GM18507 (cell line): ENCODE measurements at regions not wholly inside any gene's neighbourhood (a gene's known extent, or its start where the extent isn't known, plus 50 kb on each side); places are given as distances from the start of the nearest gene placed in this dataset.
A peak's percentile ranks its signal among the peaks of the same experiment; 100 is the strongest.
"Not testable (repeated sequence)": the region's sequence is repeated elsewhere in the genome, so short reads cannot be mapped to it uniquely, and the experiment has no call there.

Experiments used
- DNase-seq: peaks from one replicate; pipeline ENCODE4 v3.0.0; 2011; ENCODE audit warnings: low read depth; ENCODE audit not compliant: insufficient read length; ENCODE audit errors: extremely low spot score
- FAIRE-seq: peaks from 2 replicates; lab custom pipeline; 2011; peaks lifted over from hg19 to GRCh38; lab: Jason Lieb, UNC

DNA sequence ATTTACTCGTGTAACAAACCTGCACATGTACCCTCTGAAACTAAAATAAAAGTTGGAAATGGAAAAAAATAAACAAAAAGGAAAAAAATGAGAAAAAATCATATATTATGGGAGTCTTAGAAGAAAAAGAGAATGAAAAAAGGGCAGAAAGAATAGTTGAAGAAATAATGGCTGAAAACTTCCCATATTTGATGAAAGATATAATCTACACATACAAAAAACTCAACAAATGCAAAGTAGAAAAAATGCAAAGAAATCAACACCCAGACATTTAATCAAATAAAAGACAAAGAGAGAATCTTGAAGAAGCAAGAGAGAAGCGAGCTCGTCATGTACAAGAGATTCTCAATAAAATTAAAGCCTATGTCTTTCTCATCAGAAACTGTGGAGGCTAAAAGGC is 73.8 kb downstream of the SLC25A46 start:
- FAIRE-seq (no peak), DNase-seq (no peak)

DNA sequence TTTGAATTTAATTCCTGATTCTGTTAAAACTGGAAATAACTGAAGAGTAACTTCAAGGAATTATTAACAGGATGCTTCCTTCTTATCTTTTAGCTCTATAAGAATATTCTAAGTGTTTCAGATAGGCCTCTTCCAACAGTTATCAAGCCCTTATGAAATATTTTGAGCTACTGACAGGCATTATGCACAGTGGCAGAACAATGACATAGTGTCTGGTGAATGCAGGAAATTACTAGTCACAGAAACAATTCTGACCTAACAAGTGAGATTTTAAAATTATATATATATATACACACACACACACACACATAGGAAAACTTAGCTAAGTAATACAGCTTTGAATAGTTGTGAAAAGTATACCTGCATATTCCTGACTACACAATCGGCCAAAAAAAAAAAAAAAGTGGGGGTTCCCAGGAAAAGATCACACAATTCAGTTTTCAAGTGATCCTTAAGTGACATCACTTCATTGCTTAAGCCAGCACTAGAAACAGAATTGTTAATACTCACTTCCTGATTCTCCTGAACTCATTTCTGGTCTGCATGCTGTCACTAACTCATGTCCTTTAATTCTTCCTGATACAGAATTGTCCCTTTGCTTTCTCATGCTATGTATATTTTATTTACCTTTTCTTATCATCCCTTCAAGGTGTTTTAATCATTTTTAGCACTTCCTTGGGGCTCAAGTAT is 77.3 kb downstream of the SLC25A46 start:
- FAIRE-seq (no peak), DNase-seq (no peak)

DNA sequence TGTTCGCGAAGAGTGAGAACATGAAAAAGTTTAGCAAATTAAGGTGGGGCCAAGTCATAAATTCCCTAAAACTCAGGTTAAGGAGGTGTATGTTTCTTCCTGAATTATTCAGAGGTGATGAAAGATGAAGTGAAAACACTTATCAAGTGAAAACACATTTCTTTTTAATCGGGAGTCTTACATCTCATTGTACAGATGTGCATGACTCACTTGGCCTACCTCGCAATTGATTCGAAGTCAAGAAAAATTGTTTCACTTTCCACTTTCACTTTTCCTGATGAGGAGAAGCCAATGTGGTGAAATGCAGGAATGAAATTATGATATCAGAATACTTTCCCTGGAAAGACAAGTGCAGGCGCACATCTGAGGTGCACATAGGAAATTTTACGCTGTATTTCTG is 78.7 kb downstream of the SLC25A46 start:
- DNase-seq (no peak), FAIRE-seq (no peak)

DNA sequence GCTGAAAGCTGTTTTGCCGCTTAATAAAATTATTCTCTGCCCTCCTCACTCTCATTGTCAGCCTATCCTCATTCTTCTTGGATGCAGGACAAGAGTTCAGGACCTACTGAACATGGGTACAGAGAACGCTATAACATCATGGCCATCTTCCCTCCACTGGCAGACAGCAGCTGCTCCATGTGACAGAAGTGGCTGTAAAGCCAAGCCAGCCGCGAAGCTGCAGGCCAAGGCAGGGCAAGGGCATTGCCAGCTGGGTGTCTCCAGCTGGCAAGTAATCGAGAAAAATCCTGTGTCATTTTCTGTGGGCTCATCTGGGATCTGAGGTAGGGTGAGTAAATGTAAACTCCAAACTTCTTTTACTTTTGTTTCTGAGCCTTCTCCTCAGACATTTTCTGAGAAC is 84.8 kb downstream of the SLC25A46 start:
- FAIRE-seq (no peak), DNase-seq (no peak)

DNA sequence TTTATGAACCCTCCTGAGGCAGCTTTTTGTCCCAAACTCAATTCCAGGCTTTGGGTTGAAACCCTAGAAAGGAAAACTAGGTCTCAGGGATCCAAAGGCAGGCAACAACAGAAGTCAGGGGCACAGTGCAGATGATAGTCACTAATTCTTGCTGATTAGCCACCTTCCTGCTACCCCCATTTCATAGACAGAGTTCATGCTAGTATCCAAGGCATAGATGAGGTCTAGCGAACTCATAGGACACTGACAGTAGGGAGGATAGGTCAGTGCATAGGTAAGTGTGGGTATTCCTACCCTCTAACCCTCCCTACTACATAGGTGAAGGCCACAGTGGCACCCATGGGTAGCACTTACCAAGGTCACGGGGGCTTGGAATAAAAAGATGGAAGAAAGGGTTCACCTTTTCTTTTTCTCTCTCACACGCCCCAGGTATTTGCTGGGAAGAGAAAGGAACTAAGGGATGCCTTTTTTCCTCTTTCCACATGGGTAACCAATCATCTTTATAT is 86.2 kb downstream of the SLC25A46 start:
- DNase-seq, result no peak

DNA sequence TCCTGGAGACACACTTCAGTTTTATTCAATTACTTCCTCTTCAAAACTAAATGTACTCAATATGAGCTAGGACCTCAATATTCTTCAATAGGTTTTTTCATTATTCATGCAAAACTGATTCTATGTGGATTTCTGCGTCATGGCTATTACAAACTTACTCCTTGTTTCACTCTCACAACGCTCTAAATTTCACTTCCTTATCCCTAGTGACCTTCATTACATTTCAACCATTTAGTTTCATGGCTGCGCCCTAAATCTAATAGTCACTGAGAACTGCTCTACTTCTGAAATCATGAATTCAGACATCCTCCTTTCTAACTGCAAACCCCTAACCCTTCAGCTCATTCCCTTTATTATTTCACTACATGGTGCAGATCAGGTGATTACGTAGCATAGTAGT is 93.9 kb downstream of the SLC25A46 start:
- FAIRE-seq (no peak), DNase-seq (no peak)

More for the DNA sequence above, 86.2 kb downstream of the SLC25A46 start:
- FAIRE-seq, result no peak

DNA sequence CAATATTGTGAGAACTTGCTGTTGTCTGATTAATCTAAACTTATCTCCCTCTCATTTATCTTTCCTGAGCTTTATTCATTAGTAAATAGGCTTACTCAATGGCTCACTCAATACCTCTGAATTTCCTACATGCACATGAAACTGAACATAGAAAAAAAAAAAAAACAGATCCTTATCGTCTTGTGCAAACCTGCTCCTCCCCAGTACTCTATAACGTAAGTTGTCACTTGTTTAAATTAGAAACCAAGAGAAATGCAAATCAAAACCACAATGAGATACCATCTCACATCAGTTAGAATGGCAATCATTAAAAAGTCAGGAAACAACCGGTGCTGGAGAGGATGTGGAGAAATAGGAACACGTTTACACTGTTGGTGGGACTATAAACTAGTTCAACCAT is 96.1 kb downstream of the SLC25A46 start:
- not testable (repeated sequence) for FAIRE-seq, DNase-seq

DNA sequence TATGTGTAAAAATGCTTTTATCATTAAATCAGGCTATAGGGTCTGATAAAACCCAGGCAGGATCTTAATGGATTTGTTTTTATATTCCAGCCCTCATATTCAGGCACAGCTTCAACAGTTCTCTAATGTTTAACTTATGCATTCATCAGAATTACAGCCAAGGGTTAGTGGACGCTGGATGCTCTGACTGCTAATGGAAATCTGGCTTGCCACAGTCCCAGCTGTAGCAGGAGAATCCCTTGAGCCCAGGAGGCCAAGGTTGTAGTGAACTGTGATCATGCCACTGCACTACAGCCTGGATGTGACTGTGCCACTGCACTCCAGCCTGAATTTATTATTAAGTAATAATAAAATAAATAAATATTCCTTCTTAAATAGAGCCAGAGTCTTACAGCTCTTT is 98.0 kb downstream of the SLC25A46 start:
- DNase-seq (no peak), FAIRE-seq (no peak)

DNA sequence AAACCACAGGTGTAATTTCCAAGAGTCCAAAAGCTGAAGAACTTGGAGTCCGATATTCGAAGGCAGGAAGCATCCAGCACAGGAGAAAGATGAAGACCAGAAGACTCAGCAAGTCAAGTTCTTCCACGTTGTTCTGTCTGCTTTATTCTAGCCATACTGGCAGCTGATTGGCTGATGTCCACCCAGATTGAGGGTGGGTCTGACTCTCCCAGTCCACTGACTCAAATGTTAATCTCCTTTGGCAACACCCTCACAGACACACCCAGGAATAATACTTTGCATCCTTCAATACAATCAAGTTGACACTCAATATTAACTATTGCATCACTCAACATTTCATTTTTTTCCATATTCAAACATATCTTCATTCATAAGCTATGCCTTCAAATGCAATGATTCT is 99.5 kb downstream of the SLC25A46 start:
- DNase-seq, FAIRE-seq: not testable (repeated sequence)

DNA sequence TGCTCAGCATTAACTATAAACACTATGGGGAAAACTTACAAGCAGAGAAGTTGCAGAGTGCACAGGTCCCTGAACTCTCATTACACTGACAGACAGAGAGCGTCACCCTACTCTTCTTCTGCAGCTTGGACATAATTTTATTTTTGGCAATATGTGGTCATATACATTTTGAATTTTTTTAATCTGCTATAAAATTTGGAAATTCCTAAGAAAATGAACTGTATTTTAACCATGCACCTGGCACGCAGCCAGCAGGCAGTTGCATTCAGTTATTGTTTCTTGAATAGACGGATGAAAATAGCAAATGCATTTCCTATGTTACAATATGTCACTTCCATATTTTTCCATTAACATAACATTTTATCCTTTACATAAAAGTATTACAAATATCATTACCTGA is 100.2 kb downstream of the SLC25A46 start:
- FAIRE-seq (no peak), DNase-seq (no peak)

DNA sequence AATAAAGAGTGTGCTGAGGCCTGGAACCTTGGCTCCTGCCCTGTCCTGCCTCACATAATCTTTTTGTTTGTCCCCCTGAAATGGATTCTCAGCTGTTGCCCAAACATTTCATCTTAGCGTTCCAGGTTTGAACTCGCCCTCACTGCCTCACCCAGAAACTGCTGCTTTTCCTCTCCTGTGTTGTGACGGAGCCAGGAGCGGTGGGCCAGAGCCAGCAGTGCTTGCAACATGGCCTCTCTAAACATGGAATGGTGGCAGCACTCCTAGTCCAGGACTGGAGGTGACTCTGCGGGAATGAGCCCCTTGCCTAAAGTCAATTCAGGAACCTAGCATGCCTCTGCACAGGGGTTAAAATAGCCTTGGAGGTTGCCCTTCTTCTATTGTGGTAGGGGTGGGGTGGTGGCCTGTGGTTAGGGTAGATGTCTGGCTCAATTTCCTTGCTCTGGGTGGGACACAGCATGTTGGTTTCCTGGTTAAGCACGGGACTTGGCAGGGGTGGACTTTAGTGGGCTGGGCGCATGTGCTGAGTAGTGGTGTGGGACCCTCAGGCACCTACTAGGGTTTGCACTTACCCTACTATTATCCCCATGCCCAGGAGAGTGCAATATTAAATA is 101.6 kb downstream of the SLC25A46 start:
- FAIRE-seq (no peak), DNase-seq (no peak)

DNA sequence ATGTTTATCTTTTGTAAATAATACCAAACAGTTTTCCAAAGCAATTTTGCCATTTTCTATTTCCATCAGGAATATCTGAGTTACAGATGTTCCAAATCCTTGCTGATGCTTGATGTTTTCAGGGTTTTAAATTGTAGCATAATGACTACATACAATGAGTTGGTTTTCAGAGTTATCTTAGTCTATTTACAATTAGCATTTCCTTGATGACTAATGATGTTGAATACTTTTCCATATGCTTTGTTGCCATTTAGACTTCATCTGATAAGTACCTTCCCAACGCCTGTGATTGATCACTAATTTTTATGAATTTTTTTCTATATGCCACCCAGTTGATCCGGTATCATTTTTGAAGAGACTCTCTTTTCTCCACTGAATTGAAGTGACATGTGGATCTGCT is 102.3 kb downstream of the SLC25A46 start:
- no peak for DNase-seq
- FAIRE-seq, result no peak

DNA sequence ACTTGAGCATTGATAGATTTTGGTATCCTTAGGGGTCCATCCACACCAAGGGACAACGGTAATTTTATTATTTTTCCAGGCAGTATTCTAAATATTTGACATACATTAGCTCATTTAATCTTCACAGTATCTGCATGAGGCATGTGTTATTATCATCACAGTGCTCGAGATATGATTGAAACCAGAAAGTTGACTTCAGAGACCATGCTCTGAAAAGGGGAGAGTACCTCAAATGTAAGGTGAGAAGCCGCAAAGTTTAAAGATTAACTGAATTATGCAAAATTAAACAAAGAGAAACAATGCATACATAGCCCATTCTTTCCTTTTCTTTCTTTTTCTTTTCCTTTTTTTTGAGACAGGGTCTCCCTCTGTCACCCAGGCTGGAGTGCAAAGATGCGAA is 104.1 kb downstream of the SLC25A46 start:
- no peak for DNase-seq
- no peak for FAIRE-seq

DNA sequence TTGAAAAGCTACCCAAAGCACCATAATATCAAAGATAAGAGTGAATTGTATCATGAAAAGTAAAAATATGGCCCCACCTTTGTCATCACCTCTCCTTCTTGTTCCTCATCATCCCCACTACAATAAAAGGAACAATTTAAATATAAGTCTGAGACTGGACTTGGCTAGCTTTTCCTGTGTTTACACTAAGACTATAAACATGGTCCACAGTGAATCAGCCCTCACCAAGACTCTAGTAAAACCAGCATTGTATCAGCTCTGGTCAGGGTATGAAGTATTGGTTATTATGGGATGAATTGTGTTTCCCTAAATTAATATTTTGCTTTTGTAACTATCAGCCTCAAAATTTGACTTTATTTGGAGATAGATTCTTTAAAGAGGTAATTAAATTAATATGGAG is 105.4 kb downstream of the SLC25A46 start:
- FAIRE-seq, result no peak
- DNase-seq, result no peak

DNA sequence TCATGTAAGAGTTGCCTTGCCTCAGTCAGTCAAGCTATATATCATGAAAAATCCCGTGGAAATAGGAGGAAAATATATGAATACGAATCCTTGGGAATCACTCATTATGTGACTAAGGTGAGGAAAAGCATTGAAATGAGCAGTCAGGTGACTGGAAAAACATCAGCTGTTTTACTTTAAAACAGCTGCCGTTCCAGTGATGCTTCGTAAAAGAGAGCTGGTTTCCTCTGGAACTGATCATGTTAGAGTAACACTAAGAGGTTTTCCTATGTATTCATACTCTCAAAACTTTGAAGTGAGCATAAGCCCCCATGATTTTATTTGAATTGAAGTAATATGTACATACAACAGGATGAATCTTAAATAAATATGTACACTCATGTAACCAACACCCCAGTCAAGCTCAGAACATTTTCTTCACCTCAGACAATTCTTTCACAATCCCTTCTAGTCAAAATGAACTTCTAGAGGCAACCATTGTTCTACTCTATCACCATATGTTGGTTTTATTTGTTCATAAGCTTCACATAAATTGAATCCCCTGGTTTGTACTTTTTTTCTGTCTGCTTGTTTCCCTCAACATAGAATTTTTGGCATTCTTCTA is 107.7 kb downstream of the SLC25A46 start:
- DNase-seq (no peak), FAIRE-seq (no peak)

DNA sequence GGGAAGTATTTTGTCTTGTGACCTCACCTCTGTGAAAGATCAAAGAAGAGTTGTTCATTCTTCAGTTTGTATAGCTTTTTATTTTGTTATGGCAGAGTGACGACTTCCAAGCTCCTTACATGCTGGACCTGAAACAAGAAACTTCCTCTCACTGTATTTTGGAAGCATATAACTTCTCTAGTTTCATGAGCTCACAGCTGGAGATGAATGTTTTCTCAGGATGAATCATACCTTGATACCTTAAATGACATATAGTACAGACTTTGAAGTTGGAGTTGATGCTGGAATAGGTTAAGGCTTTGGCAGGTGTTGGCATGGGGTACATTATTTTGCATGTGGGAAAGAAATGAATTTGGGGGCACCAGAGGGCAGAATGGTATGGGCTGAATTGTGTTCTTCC is 112.5 kb downstream of the SLC25A46 start:
- FAIRE-seq (no peak), DNase-seq (no peak)

DNA sequence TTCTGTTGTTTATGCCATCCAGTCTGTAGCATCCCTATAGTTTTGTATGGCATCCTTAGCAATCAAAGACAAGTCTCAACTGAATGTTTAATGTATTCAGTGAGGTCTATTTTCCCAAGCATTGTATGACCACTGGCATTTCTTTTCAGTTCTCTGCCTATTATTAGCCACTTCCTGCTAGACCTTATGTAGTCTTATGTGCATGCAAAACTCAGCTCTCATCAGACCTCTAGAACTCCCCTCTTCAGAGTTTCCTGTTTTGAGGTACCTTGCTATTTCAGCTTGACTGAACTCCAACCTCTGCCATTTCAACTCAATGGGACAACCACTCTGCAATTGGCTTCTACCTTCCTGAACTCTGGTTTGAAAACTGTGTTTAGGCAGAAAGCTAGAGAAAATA is 113.2 kb downstream of the SLC25A46 start:
- no peak for DNase-seq
- FAIRE-seq, result peak; percentile 55

DNA sequence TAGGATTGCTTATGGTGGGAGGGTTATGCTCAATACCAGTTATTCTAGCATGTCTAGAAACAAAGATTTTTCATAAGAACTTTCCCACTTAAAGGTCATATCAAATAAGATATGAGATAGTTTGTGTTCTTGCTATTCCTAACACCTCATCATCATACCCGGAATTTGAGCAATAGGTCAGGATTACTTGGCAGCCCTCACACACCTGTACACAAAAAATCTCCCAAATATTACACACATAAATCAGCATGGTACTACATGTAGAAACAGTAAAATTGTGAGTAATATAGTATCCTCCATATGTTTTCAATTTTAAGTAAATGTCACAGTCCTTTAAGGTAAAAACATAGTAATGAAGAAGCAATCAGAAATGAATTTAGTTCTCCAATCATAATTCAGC is 113.7 kb downstream of the SLC25A46 start:
- DNase-seq (no peak), FAIRE-seq (no peak)

DNA sequence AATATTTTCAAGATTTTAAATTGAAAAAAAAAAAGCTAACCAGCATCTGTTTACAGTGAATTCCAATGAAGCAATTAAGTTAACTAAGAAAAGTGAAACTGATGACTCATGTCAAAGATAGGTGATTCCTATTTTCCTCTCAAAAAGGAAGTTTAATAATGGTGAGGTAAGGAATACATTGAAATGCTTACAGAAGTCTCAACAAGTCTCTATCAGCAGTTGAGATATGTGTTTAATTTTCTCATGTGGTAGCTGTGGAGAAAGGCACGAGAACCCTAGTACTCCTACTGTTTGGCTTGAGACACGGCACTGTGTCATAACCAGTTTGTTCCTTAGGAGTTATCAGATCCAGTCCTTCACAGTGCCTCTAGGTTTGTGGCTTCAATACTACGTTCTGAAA is 114.5 kb downstream of the SLC25A46 start:
- FAIRE-seq, result no peak
- DNase-seq, result no peak

DNA sequence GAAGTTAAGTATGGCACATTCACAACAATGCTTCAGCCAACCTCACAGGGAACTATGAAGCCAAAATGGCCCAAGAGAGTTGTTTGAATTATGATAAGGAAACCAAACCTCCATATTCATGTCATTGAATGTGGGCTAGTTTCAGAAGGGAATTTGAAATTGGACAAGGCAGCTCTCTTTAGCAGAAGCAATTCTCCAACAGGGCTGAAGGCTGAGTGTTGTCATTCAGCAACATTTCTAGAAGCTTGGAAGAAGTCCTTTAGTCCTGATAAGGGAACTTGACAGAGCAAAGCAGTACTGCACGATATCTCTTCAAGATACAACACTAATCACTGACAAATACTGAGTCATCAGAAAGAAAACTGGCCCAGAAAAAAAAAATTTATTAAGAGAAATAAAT is 115.4 kb downstream of the SLC25A46 start:
- FAIRE-seq, result no peak
- DNase-seq, result no peak

DNA sequence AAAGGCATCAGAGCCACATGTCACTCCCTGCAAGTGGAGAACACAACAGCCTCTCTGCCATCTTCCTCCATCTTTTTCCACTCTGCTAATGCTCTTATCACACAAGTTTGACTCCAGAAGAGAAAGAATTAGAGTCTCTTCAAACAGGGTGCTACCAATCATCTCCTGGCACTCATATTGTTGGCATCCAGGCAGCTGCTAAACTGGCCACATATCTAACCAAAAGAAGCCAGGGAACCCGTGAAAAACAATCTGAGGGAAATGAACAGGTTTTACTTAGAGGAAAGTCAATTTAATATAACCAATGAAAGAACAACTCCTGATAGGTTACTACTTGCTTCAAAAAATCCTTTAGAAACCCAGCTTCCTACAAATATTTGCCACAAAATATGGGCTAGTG is 117.2 kb downstream of the SLC25A46 start:
- FAIRE-seq, result no peak
- no peak for DNase-seq
